Nephron (organoid): ENCODE measurements at regions not wholly inside any gene's neighbourhood (a gene's known extent, or its start where the extent isn't known, plus 50 kb on each side); places are given as distances from the start of the nearest gene placed in this dataset.

Experiments used
- H3K27ac Mint-ChIP-seq, 3 experiments: 2 replicates each; pipeline ENCODE4 v1.8.0; 2020; ENCODE audit warnings: mixed read lengths in 3 of 3, mild to moderate bottlenecking in 2 of 3, moderate library complexity in 1 of 3
- H3K27me3 Mint-ChIP-seq: 2 replicates; pipeline ENCODE4 v1.8.0; 2021; ENCODE audit warnings: low read depth, mild to moderate bottlenecking, moderate library complexity, mixed read lengths
- H3K36me3 Mint-ChIP-seq: 2 replicates; pipeline ENCODE4 v1.8.0; 2020; ENCODE audit warnings: low read depth, mixed read lengths
- H3K4me1 Mint-ChIP-seq: 2 replicates; pipeline ENCODE4 v1.8.0; 2020; ENCODE audit warnings: mixed read lengths
- H3K4me3 Mint-ChIP-seq, 3 experiments: 2 replicates each; pipeline ENCODE4 v1.8.0; 2020; ENCODE audit warnings: mild to moderate bottlenecking in 3 of 3, mixed read lengths in 3 of 3, moderate library complexity in 2 of 3
- H3K9me3 Mint-ChIP-seq: 2 replicates; pipeline ENCODE4 v1.8.0; 2020; ENCODE audit warnings: mixed read lengths
- TF ChIP-seq, protein P1 (sequence below), 3 experiments: fragments of 200-600 bp; sonication (generic); IDR thresholded peaks; one replicate each; pipeline ENCODE4 v1.5.0; 2021; ENCODE audit warnings: antibody characterized with exemption in 3 of 3; ENCODE audit not compliant: unreplicated experiment in 3 of 3

DNA sequence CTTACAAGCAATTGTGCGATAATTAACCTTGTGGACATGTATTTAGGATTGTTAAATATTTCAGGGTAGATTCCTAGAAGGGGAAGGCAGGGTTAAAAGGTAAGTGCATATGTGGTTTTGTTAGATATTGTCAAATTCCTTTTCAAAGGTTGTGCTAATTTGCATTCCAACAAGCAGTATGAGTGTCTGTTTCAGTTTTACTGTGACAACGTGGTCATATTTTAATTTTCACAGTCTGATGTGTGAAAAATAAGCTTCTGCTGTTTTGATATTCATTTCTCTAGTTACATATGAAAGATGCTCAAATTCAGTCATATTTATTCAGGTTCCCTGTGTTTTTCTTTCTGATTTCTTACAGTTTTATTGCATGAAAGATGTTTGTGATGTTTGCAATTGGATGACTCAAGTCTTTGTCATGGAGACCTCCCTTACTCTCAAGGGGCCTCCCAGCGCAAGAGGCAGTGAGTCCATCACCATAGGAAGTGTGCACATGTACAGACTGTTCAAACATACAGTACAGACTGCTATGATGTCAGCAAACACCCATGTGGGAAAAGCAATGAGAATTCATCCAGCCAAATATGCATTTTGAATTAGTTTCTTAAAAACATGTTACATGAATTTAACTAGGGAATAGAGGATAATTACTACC is 310.8 kb downstream of the GALR1 start:
- H3K36me3 Mint-ChIP-seq, result no peaks in the 10 kb centered on the region
- H3K27me3 Mint-ChIP-seq, result peaks cover 5% of the 10 kb centered on the region
- H3K4me3 Mint-ChIP-seq, result no peak overlapping the region
- no peaks in the 10 kb centered on the region for H3K4me1 Mint-ChIP-seq
- no peak overlapping the region for H3K27ac Mint-ChIP-seq
- TF ChIP-seq, protein P1, sequence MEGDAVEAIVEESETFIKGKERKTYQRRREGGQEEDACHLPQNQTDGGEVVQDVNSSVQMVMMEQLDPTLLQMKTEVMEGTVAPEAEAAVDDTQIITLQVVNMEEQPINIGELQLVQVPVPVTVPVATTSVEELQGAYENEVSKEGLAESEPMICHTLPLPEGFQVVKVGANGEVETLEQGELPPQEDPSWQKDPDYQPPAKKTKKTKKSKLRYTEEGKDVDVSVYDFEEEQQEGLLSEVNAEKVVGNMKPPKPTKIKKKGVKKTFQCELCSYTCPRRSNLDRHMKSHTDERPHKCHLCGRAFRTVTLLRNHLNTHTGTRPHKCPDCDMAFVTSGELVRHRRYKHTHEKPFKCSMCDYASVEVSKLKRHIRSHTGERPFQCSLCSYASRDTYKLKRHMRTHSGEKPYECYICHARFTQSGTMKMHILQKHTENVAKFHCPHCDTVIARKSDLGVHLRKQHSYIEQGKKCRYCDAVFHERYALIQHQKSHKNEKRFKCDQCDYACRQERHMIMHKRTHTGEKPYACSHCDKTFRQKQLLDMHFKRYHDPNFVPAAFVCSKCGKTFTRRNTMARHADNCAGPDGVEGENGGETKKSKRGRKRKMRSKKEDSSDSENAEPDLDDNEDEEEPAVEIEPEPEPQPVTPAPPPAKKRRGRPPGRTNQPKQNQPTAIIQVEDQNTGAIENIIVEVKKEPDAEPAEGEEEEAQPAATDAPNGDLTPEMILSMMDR (IDR thresholded peaks at IDR 0.05; ENCODE audit: unreplicated experiment in 3 of 3), result no peak
- H3K9me3 Mint-ChIP-seq, result no peaks in the 10 kb centered on the region

DNA sequence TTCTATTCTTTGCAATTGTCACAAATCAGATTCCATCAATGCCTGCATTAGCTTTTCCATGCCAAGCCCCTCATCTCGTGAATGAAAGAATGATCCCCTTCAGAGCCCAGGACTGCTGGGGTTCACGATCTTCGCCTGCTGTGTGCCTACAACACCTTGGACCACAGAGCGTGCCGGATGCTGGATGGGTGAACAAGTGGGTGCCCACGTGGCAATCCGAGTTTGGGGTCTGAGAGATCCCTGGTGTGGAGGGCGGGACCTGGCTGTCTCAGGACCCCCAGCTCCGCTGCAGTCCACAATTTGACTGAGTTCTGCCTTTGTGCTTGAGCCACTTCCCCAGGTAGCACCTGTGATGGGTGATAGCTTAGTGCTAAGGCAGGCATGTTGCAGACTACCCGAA is 317.0 kb downstream of the GALR1 start:
- no peak overlapping the region for H3K4me3 Mint-ChIP-seq
- no peaks in the 10 kb centered on the region for H3K4me1 Mint-ChIP-seq
- H3K36me3 Mint-ChIP-seq, result no peaks in the 10 kb centered on the region
- TF ChIP-seq, protein P1 (IDR thresholded peaks at IDR 0.05; ENCODE audit: unreplicated experiment in 3 of 3), result no peak
- H3K27me3 Mint-ChIP-seq, result peaks cover under 1% of the 10 kb centered on the region
- H3K9me3 Mint-ChIP-seq, result peaks cover 9% of the 10 kb centered on the region
- H3K27ac Mint-ChIP-seq, result no peak overlapping the region

DNA sequence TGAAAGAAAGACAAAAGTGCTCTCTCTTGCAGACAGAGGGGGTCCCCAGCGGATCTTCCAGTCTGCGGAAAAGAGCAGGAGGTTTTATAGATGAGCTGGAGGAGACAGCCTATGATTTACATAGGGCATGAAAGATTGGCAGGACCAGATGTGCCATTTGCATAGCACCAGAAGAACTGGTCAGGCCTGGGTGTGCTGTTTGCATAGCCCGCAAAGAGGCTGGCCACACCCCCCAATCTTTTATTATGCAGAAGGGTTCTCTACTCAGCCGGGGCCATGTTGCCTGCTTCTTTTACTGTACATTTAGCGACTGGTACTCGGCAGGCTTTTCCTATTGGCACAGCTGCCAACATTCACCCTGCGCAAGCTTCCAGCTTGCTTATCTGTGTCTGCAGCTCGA is 317.6 kb downstream of the GALR1 start:
- TF ChIP-seq, protein P1 (IDR thresholded peaks at IDR 0.05; ENCODE audit: unreplicated experiment in 3 of 3), result no peak
- peaks cover 6% of the 10 kb centered on the region for H3K27me3 Mint-ChIP-seq

DNA sequence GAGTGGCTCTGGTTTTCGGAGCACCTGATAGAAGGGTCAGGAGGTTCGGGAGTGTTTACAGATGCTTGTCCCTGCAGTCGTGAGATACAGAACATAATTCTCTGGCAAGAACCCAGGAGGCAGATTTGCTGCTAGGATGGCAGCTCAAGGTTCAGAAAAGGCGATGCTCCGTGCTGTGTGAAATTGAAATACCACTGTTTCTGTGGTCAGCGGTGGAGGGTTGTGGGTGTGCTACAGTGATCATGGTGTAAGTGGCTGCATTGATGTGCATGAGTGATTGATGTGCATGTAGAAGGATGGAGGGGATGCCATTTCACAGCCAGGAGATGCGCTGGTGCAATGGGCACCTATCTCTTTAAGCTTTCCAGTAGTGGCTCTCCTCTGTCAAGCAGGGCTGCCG is 322.1 kb downstream of the GALR1 start:
- TF ChIP-seq, protein P1 (IDR thresholded peaks at IDR 0.05; ENCODE audit: unreplicated experiment in 3 of 3), result no peak
- Mint-ChIP-seq H3K4me3 (no peak overlapping the region), H3K27me3 (peaks cover 7% of the 10 kb centered on the region), H3K27ac (no peak overlapping the region), H3K9me3 (peaks cover 9% of the 10 kb centered on the region), H3K36me3 (no peaks in the 10 kb centered on the region), H3K4me1 (no peaks in the 10 kb centered on the region)

More for the DNA sequence above, 317.6 kb downstream of the GALR1 start:
- H3K36me3 Mint-ChIP-seq, result no peaks in the 10 kb centered on the region
- peaks cover 9% of the 10 kb centered on the region for H3K9me3 Mint-ChIP-seq
- no peaks in the 10 kb centered on the region for H3K4me1 Mint-ChIP-seq
- H3K27ac Mint-ChIP-seq, result no peak overlapping the region
- no peak overlapping the region for H3K4me3 Mint-ChIP-seq

DNA sequence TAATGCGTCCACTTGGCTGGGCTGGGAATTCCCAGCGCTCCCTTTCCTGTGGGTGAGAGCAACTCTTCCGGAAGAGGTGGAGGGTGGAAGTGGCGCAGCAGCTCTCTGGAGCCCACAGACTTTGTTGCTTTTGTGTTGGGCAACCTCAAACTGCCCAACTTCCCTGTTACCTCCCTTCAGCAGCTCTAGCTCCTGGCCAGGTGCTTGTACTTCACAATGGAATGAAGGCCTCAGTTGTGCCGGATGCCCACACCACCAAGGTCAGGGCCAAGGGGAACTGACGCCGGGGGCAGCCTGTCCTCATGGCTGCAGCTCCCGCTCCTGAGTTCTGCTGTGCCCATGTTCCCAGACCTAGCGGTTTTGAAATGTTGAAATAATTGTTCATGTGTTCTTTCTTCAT is 322.9 kb downstream of the GALR1 start:
- Mint-ChIP-seq H3K36me3 (no peaks in the 10 kb centered on the region), H3K27me3 (peaks cover 7% of the 10 kb centered on the region), H3K4me3 (no peak overlapping the region), H3K4me1 (no peaks in the 10 kb centered on the region), H3K9me3 (peaks cover 9% of the 10 kb centered on the region), H3K27ac (no peak overlapping the region)
- TF ChIP-seq, protein P1 (IDR thresholded peaks at IDR 0.05; ENCODE audit: unreplicated experiment in 3 of 3), result no peak

DNA sequence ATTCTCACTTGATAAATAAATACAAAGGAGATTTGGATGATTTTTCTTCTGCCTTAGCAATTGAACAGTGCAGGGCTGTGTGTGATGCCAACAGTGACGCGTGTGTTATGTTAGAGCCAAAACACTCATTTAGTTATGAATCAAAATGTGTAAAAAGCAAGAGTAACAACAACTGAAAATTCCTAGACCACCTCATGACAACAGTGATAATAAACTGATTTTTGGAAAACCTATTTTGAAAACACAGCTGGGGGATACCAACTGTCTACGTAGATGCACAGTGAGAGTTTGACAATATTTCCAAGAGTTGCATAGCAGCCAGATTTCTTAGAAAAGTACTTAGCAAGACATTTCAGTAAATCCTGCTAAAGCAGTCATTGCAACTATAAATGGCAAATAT is 323.9 kb downstream of the GALR1 start:
- Mint-ChIP-seq H3K36me3 (no peaks in the 10 kb centered on the region), H3K27ac (no peak overlapping the region), H3K4me1 (no peaks in the 10 kb centered on the region), H3K9me3 (peaks cover 4% of the 10 kb centered on the region), H3K4me3 (no peak overlapping the region), H3K27me3 (peaks cover 7% of the 10 kb centered on the region)
- TF ChIP-seq, protein P1 (IDR thresholded peaks at IDR 0.05; ENCODE audit: unreplicated experiment in 3 of 3), result no peak
